Neural crest cell (in vitro differentiated cells): ENCODE measurements at regions not wholly inside any gene's neighbourhood (a gene's known extent, or its start where the extent isn't known, plus 50 kb on each side); places are given as distances from the start of the nearest gene placed in this dataset.

Source experiments
- DNase-seq: peaks from one replicate; pipeline ENCODE4 v3.0.0; 2021; ENCODE audit warnings: low read depth, mixed read lengths, low spot score
- H3K27ac Mint-ChIP-seq: one replicate; pipeline ENCODE4 v1.8.0; 2021; ENCODE audit warnings: mild to moderate bottlenecking, mixed read lengths; ENCODE audit not compliant: unreplicated experiment
- H3K27me3 Mint-ChIP-seq: 2 replicates; pipeline ENCODE4 v1.8.0; 2021; ENCODE audit warnings: low read depth, mild to moderate bottlenecking, mixed read lengths
- H3K36me3 Mint-ChIP-seq: 2 replicates; pipeline ENCODE4 v1.8.0; 2021; ENCODE audit warnings: low read depth, mild to moderate bottlenecking, mixed read lengths
- H3K4me1 Mint-ChIP-seq: 2 replicates; pipeline ENCODE4 v1.8.0; 2021; ENCODE audit warnings: mixed read lengths
- H3K4me3 Mint-ChIP-seq: one replicate; pipeline ENCODE4 v1.8.0; 2021; ENCODE audit warnings: mild to moderate bottlenecking, mixed read lengths
- H3K9me3 Mint-ChIP-seq: 2 replicates; pipeline ENCODE4 v1.8.0; 2021; ENCODE audit warnings: mixed read lengths
- CTCF ChIP-seq: fragments of 200-600 bp; sonication (generic); conservative IDR thresholded peaks from 2 replicates; pipeline ENCODE4 v1.5.0; 2021; ENCODE audit warnings: antibody characterized with exemption, mild to moderate bottlenecking

GRCh38 chr5:144089401-144090021, 80.9 kb downstream of the YIPF5 start:
- Mint-ChIP-seq H3K9me3 (no peaks in the 10 kb centered on the region), H3K4me3 (no peak overlapping the region), H3K4me1 (peaks cover 13% of the 10 kb centered on the region), H3K36me3 (no peaks in the 10 kb centered on the region), H3K27me3 (no peaks in the 10 kb centered on the region), H3K27ac (peak overlapping the region; percentile 23)
- DNase-seq, result no peak
- no peak for TF ChIP-seq CTCF

GRCh38 chr5:144092508-144092907, 78.0 kb downstream of the YIPF5 start:
- H3K27me3 Mint-ChIP-seq, result no peaks in the 10 kb centered on the region
- DNase-seq, result no peak
- TF ChIP-seq CTCF, result no peak
- no peaks in the 10 kb centered on the region for H3K36me3 Mint-ChIP-seq
- H3K4me1 Mint-ChIP-seq, result peaks cover 13% of the 10 kb centered on the region
- peaks cover 4% of the 10 kb centered on the region for H3K9me3 Mint-ChIP-seq
- no peak overlapping the region for H3K27ac Mint-ChIP-seq
- H3K4me3 Mint-ChIP-seq, result no peak overlapping the region

- H3K27ac Mint-ChIP-seq, result no peak overlapping the region
- H3K9me3 Mint-ChIP-seq, result peaks cover 6% of the 10 kb centered on the region
- no peak for DNase-seq
- no peak overlapping the region for H3K4me3 Mint-ChIP-seq
- no peaks in the 10 kb centered on the region for H3K36me3 Mint-ChIP-seq
- TF ChIP-seq CTCF, result no peak
- H3K4me1 Mint-ChIP-seq, result peaks cover 13% of the 10 kb centered on the region
- no peaks in the 10 kb centered on the region for H3K27me3 Mint-ChIP-seq
Observed at GRCh38 chr5:144093400-144093799, 77.1 kb downstream of the YIPF5 start.

GRCh38 chr5:144093868-144094267, 76.6 kb downstream of the YIPF5 start:
- H3K9me3 Mint-ChIP-seq, result peaks cover 6% of the 10 kb centered on the region
- peaks cover 11% of the 10 kb centered on the region for H3K4me1 Mint-ChIP-seq
- no peak overlapping the region for H3K4me3 Mint-ChIP-seq
- no peak overlapping the region for H3K27ac Mint-ChIP-seq
- no peak for DNase-seq
- TF ChIP-seq CTCF, result no peak
- no peaks in the 10 kb centered on the region for H3K36me3 Mint-ChIP-seq
- H3K27me3 Mint-ChIP-seq, result no peaks in the 10 kb centered on the region

GRCh38 chr5:144100702-144101101, 69.8 kb downstream of the YIPF5 start:
- Mint-ChIP-seq H3K27me3 (no peaks in the 10 kb centered on the region), H3K27ac (no peak overlapping the region), H3K36me3 (no peaks in the 10 kb centered on the region), H3K4me1 (no peaks in the 10 kb centered on the region), H3K9me3 (peaks cover 2% of the 10 kb centered on the region), H3K4me3 (no peak overlapping the region)
- no peak for DNase-seq
- no peak for TF ChIP-seq CTCF
